PFSK-1 (cell line): ENCODE measurements at regions not wholly inside any gene's neighbourhood (a gene's known extent, or its start where the extent isn't known, plus 50 kb on each side); places are given as distances from the start of the nearest gene placed in this dataset.

ENCODE experiments used
- FOXP2 ChIP-seq: optimal IDR thresholded peaks from 2 replicates; pipeline ENCODE3; 2011; ENCODE audit warnings: borderline replicate concordance, control low read depth, inconsistent platforms; ENCODE audit not compliant: insufficient read depth; ENCODE audit errors: extremely low read length, extremely low read depth
- POLR2AphosphoS5 ChIP-seq: IDR thresholded peaks from 2 replicates; pipeline ENCODE4 v1.6.1; 2012; ENCODE audit warnings: low read depth, mild to moderate bottlenecking, control low read depth, low read length, moderate library complexity
- SIN3A ChIP-seq: IDR thresholded peaks from 2 replicates; pipeline ENCODE4 v1.6.1; 2012; ENCODE audit warnings: mild to moderate bottlenecking, low read length, moderate library complexity, borderline replicate concordance; ENCODE audit not compliant: insufficient read depth
- TAF1 ChIP-seq: IDR thresholded peaks from 2 replicates; pipeline ENCODE4 v1.6.1; 2012; ENCODE audit warnings: low read length, control low read depth, borderline replicate concordance; ENCODE audit not compliant: insufficient read depth
- TF ChIP-seq, protein P1 (sequence below), 2 experiments: IDR thresholded peaks; 2 replicates each; pipeline versions ENCODE4 v1.6.1 to v1.8.0; 2011 to 2012; ENCODE audit warnings: low read depth in 2 of 2, low read length in 2 of 2, control low read depth in 1 of 2, inconsistent platforms in 1 of 2, mild to moderate bottlenecking in 1 of 2, moderate library complexity in 1 of 2; ENCODE audit not compliant: insufficient read depth in 1 of 2

DNA sequence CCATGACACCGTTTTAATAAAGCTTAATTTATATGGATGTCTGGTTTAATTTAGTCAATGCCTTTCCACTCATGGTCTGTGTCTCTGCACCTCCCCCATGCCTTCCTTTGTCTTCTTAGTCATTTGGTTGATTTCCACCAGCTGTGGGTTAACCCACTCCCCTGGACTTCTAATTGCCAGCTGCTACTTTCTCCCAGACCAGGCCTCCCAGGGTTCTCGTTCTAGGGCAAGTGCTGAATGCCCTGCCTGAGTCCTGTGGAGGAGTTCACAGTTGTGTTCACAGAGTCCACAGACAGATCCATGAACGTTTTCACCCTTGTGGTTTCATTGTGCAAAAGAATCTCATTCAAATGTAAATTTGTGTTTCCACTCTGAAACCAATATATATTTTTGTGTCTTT is 243.4 kb downstream of the NUF2 start:
- TF ChIP-seq FOXP2 (no peak), TAF1 (no peak), SIN3A (no peak), POLR2AphosphoS5 (no peak)
- TF ChIP-seq, protein P1, sequence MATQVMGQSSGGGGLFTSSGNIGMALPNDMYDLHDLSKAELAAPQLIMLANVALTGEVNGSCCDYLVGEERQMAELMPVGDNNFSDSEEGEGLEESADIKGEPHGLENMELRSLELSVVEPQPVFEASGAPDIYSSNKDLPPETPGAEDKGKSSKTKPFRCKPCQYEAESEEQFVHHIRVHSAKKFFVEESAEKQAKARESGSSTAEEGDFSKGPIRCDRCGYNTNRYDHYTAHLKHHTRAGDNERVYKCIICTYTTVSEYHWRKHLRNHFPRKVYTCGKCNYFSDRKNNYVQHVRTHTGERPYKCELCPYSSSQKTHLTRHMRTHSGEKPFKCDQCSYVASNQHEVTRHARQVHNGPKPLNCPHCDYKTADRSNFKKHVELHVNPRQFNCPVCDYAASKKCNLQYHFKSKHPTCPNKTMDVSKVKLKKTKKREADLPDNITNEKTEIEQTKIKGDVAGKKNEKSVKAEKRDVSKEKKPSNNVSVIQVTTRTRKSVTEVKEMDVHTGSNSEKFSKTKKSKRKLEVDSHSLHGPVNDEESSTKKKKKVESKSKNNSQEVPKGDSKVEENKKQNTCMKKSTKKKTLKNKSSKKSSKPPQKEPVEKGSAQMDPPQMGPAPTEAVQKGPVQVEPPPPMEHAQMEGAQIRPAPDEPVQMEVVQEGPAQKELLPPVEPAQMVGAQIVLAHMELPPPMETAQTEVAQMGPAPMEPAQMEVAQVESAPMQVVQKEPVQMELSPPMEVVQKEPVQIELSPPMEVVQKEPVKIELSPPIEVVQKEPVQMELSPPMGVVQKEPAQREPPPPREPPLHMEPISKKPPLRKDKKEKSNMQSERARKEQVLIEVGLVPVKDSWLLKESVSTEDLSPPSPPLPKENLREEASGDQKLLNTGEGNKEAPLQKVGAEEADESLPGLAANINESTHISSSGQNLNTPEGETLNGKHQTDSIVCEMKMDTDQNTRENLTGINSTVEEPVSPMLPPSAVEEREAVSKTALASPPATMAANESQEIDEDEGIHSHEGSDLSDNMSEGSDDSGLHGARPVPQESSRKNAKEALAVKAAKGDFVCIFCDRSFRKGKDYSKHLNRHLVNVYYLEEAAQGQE (IDR thresholded peaks at IDR 0.05; ENCODE audit: insufficient read depth in 1 of 2, low read depth in 2 of 2, low read length in 2 of 2) = no peak

DNA sequence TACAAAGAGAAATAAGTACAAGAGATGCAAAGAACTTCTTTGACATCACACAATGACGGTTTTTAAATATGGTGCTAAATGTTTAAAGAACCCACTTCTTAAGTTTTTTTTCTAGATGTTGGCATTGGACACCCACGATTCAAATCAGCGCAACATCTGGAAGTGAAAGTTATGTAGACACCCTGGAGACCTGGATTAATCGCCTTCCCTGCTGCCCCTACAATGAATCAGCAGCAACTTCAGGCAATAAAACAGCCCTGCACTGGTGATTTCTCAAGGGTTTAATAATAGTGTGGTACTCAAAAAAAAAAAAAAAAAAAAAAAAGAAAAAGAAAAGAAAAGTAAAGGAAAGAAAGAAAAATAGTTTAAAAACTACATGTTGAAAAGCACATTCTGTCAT is 248.3 kb downstream of the NUF2 start:
- TF ChIP-seq POLR2AphosphoS5 = no peak
- TF ChIP-seq, protein P1 (IDR thresholded peaks at IDR 0.05; ENCODE audit: insufficient read depth in 1 of 2, low read depth in 2 of 2, low read length in 2 of 2) = no peak
- TF ChIP-seq TAF1 = no peak
- TF ChIP-seq FOXP2 = no peak
- no peak for TF ChIP-seq SIN3A

DNA sequence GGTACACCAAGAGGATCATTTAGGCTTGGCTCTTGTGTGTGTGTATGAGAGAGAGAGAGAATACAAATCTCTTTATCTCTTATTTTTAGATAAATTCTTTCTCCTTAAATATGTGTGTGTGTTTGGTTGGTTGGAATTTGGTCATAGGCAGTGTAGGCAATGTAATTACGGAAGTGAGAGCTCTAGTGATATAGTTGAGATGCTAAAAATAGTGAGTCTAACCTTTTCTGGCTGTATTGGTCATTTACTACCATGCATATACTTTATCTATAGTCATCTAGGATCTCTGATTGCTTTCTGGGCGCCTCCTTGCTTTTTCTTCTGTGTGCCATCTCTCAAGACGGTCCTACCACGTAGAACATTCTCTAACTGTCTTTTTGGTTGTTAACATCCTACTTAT is 250.2 kb downstream of the NUF2 start:
- TF ChIP-seq, protein P1 (IDR thresholded peaks at IDR 0.05; ENCODE audit: insufficient read depth in 1 of 2, low read depth in 2 of 2, low read length in 2 of 2) = no peak

- no peak for TF ChIP-seq POLR2AphosphoS5
- no peak for TF ChIP-seq SIN3A
- TF ChIP-seq, protein P1 (IDR thresholded peaks at IDR 0.05; ENCODE audit: insufficient read depth in 1 of 2, low read depth in 2 of 2, low read length in 2 of 2) = no peak
- no peak for TF ChIP-seq FOXP2
- no peak for TF ChIP-seq TAF1
Measured at GRCh38 chr1:163574119-163574518, 252.4 kb downstream of the NUF2 start.

DNA sequence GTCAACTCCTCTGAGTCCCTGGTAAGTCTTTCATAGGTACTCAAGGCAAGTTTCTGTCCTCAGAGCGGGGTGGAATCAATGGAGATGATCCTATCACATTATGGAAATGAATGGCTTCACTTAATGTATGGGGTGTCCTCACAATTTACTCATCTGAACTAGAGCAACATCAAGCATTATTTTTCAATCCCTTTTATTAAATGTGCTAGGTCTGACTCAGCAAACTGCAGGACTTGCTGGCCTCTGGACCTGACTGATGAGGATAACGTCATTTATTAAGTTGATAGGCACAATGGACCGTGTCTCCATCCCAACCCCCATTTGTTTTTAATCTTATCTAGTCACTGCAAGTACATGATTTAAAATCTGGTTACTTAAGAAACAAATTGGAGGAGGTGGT is 259.2 kb downstream of the NUF2 start:
- TF ChIP-seq, protein P1 (IDR thresholded peaks at IDR 0.05; ENCODE audit: insufficient read depth in 1 of 2, low read depth in 2 of 2, low read length in 2 of 2) = no peak
- TF ChIP-seq POLR2AphosphoS5 = no peak
- no peak for TF ChIP-seq SIN3A
- no peak for TF ChIP-seq TAF1
- no peak for TF ChIP-seq FOXP2
